ENCODE measurements at regions not wholly inside any gene's neighbourhood (a gene's known extent, or its start where the extent isn't known, plus 50 kb on each side); places are given as distances from the start of the nearest gene placed in this dataset.

DNA sequence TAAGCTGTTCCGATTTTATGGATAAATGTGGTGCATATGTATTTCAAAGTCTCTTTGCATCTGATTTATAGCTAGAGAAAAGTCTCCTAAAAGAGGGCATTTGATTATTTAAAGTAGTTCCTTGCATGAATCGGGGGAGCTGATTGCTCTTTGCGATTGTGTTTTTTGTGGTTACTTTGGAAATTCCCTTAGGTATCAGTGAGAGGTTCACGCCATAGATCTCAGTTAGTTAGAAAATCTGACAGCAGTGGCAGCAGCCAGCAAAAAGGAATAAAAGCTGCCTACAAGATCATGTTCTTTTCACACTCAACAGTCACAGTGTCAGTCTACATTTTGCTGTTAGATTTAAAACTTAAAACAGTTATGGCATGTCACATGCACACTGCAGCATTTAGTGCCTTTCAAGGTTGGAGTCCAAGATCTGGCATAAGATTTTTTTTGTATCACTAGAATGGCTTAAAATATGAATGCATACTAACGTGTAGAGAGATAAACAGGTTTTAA, 436.5 kb upstream of the PCDH20 start:
- Histone ChIP-seq H3K27ac (ENCODE audit: low read depth) (no peak overlapping the region), H3K4me1 (ENCODE audit: insufficient read depth) (no peaks in the 10 kb centered on the region), H2AFZ (no peak overlapping the region), H3K4me2 (no peak overlapping the region), H3K9me2 (ENCODE audit: insufficient read depth) (0 out of 2 replicates have a peak, but pooled peaks cover 3% of the 10 kb centered on the region), H3K27me3 (ENCODE audit: insufficient read depth) (no peaks in the 10 kb centered on the region), H3K36me3 (ENCODE audit: insufficient read depth) (no peaks in the 10 kb centered on the region), H3K4me3 (no peak overlapping the region), H3F3A (replicated peaks; ENCODE audit: low read depth) (no peaks in the 10 kb centered on the region), H3K79me2 (replicated peaks; ENCODE audit: insufficient read depth) (no peaks in the 10 kb centered on the region), H4K20me1 (replicated peaks; ENCODE audit: insufficient read depth) (no peaks in the 10 kb centered on the region)
- no peak for TF ChIP-seq STAT1 (IDR thresholded peaks at IDR 0.05; ENCODE audit: unreplicated experiment)
- no peak for TF ChIP-seq ETS1 (IDR thresholded peaks at IDR 0.05)
- no peak for TF ChIP-seq CREB1 (CRISPR knock-in tag; IDR thresholded peaks at IDR 0.05; ENCODE audit: low read depth)
- DNase-seq (ENCODE audit: low spot score) (no peak), ATAC-seq (no peak)
- no peaks in the 10 kb centered on the region for H3K9me3 Mint-ChIP-seq
- H3K36me3 Mint-ChIP-seq (ENCODE audit: low read depth), result no peaks in the 10 kb centered on the region
- no peak overlapping the region for H3K4me3 Mint-ChIP-seq
- no peaks in the 10 kb centered on the region for H3K27me3 Mint-ChIP-seq (ENCODE audit: insufficient read depth, low read depth, poor library complexity)
- no peaks in the 10 kb centered on the region for H3K4me1 Mint-ChIP-seq
- no peak overlapping the region for H3K27ac Mint-ChIP-seq

GRCh38 chr13:61850794-61851193, 435.1 kb upstream of the PCDH20 start:
- ATAC-seq, result no peak
- H3K36me3 Mint-ChIP-seq (ENCODE audit: low read depth), result no peaks in the 10 kb centered on the region
- no peaks in the 10 kb centered on the region for H4K20me1 ChIP-seq (replicated peaks; ENCODE audit: insufficient read depth)

More at GRCh38 chr13:61850794-61851193, 435.1 kb upstream of the PCDH20 start:
- TF ChIP-seq ZNF331 (CRISPR knock-in tag; IDR thresholded peaks at IDR 0.05; ENCODE audit: low read depth) (no peak), JUNB (IDR thresholded peaks at IDR 0.05; ENCODE audit: unreplicated experiment) (no peak), REST (IDR thresholded peaks at IDR 0.05; ENCODE audit: unreplicated experiment) (no peak), CREB1 (CRISPR knock-in tag; IDR thresholded peaks at IDR 0.05; ENCODE audit: low read depth) (no peak), STAT1 (IDR thresholded peaks at IDR 0.05; ENCODE audit: unreplicated experiment) (no peak), NANOG (IDR thresholded peaks at IDR 0.05; ENCODE audit: borderline replicate concordance) (no peak), EZH2phosphoT487 (IDR thresholded peaks at IDR 0.05; ENCODE audit: unreplicated experiment) (no peak)
- TF ChIP-seq, protein P1, sequence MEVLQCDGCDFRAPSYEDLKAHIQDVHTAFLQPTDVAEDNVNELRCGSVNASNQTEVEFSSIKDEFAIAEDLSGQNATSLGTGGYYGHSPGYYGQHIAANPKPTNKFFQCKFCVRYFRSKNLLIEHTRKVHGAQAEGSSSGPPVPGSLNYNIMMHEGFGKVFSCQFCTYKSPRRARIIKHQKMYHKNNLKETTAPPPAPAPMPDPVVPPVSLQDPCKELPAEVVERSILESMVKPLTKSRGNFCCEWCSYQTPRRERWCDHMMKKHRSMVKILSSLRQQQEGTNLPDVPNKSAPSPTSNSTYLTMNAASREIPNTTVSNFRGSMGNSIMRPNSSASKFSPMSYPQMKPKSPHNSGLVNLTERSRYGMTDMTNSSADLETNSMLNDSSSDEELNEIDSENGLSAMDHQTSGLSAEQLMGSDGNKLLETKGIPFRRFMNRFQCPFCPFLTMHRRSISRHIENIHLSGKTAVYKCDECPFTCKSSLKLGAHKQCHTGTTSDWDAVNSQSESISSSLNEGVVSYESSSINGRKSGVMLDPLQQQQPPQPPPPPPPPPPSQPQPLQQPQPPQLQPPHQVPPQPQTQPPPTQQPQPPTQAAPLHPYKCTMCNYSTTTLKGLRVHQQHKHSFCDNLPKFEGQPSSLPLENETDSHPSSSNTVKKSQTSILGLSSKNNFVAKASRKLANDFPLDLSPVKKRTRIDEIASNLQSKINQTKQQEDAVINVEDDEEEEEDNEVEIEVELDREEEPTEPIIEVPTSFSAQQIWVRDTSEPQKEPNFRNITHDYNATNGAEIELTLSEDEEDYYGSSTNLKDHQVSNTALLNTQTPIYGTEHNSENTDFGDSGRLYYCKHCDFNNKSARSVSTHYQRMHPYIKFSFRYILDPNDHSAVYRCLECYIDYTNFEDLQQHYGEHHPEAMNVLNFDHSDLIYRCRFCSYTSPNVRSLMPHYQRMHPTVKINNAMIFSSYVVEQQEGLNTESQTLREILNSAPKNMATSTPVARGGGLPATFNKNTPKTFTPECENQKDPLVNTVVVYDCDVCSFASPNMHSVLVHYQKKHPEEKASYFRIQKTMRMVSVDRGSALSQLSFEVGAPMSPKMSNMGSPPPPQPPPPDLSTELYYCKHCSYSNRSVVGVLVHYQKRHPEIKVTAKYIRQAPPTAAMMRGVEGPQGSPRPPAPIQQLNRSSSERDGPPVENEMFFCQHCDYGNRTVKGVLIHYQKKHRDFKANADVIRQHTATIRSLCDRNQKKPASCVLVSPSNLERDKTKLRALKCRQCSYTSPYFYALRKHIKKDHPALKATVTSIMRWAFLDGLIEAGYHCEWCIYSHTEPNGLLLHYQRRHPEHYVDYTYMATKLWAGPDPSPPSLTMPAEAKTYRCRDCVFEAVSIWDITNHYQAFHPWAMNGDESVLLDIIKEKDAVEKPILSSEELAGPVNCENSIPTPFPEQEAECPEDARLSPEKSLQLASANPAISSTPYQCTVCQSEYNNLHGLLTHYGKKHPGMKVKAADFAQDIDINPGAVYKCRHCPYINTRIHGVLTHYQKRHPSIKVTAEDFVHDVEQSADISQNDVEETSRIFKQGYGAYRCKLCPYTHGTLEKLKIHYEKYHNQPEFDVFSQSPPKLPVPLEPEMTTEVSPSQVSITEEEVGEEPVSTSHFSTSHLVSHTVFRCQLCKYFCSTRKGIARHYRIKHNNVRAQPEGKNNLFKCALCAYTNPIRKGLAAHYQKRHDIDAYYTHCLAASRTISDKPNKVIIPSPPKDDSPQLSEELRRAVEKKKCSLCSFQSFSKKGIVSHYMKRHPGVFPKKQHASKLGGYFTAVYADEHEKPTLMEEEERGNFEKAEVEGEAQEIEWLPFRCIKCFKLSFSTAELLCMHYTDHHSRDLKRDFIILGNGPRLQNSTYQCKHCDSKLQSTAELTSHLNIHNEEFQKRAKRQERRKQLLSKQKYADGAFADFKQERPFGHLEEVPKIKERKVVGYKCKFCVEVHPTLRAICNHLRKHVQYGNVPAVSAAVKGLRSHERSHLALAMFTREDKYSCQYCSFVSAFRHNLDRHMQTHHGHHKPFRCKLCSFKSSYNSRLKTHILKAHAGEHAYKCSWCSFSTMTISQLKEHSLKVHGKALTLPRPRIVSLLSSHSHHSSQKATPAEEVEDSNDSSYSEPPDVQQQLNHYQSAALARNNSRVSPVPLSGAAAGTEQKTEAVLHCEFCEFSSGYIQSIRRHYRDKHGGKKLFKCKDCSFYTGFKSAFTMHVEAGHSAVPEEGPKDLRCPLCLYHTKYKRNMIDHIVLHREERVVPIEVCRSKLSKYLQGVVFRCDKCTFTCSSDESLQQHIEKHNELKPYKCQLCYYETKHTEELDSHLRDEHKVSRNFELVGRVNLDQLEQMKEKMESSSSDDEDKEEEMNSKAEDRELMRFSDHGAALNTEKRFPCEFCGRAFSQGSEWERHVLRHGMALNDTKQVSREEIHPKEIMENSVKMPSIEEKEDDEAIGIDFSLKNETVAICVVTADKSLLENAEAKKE (CRISPR knock-in tag; IDR thresholded peaks at IDR 0.05), result no peak
- no peak overlapping the region for H3K4me2 ChIP-seq
- H3K4me3 ChIP-seq, result no peak overlapping the region
- H3K27ac ChIP-seq (ENCODE audit: low read depth), result no peak overlapping the region
- no peak for DNase-seq (ENCODE audit: low spot score)
- no peaks in the 10 kb centered on the region for H3K36me3 ChIP-seq (ENCODE audit: insufficient read depth)
- H2AFZ ChIP-seq, result no peak overlapping the region
- no peaks in the 10 kb centered on the region for H3K27me3 ChIP-seq (ENCODE audit: insufficient read depth)
- no peak overlapping the region for H3K27ac Mint-ChIP-seq
- no peaks in the 10 kb centered on the region for H3K27me3 Mint-ChIP-seq (ENCODE audit: insufficient read depth, low read depth, poor library complexity)
- no peaks in the 10 kb centered on the region for H3F3A ChIP-seq (replicated peaks; ENCODE audit: low read depth)
- H3K4me1 Mint-ChIP-seq, result no peaks in the 10 kb centered on the region
- no peaks in the 10 kb centered on the region for H3K79me2 ChIP-seq (replicated peaks; ENCODE audit: insufficient read depth)
- H3K4me1 ChIP-seq (ENCODE audit: insufficient read depth), result no peaks in the 10 kb centered on the region
- no peaks in the 10 kb centered on the region for H3K9me3 Mint-ChIP-seq
- no peak overlapping the region for H3K4me3 Mint-ChIP-seq
- H3K9me2 ChIP-seq (ENCODE audit: insufficient read depth), result no peaks in the 10 kb centered on the region

Measured in GM23338 (cell line).